CD4-positive, alpha-beta T cell (primary cell): ENCODE measurements at regions not wholly inside any gene's neighbourhood (a gene's known extent, or its start where the extent isn't known, plus 50 kb on each side); places are given as distances from the start of the nearest gene placed in this dataset.

Source experiments
- ATAC-seq: fragments of 200-7000 bp; cut with Tn5 transposase; one replicate; pipeline ENCODE4 v1.10.0; 2022; ENCODE audit warnings: mild to moderate bottlenecking; ENCODE audit not compliant: poor library complexity
- CTCF ChIA-PET: fragments of 350-600 bp; sonication (Branson Sonifier 250); formaldehyde crosslinking; loops from one replicate; lab custom pipeline; 2021; ENCODE audit warnings: antibody characterized with exemption, inconsistent platforms; lab: Charles Lee
- POLR2A ChIA-PET: fragments of 350-600 bp; sonication (Branson Sonifier 250); formaldehyde crosslinking; loops from one replicate; lab custom pipeline; 2021; ENCODE audit warnings: antibody characterized with exemption, inconsistent platforms; lab: Charles Lee
- DNase-seq, 14 experiments: peaks; one replicate each; pipeline ENCODE4 v3.0.0-alpha.2; 2013 to 2020; ENCODE audit warnings: mixed read lengths in 2 of 14
- H3K27ac ChIP-seq, 2 donors: one replicate each; pipeline versions ENCODE4 v1.5.1 to v1.7.0; 2013; ENCODE audit warnings: low read length in 2 of 2, low read depth in 1 of 2, mild to moderate bottlenecking in 1 of 2
- H3K27me3 ChIP-seq, 2 experiments: 1 replicate in 1 of 2; 2 replicates in 1 of 2; pipeline versions ENCODE4 v1.6.1 to v1.7.0; 2013; ENCODE audit warnings: low read length in 2 of 2, control low read depth in 1 of 2, mild to moderate bottlenecking in 1 of 2, moderate library complexity in 1 of 2; ENCODE audit not compliant: insufficient read depth in 2 of 2, control insufficient read depth in 1 of 2
- H3K36me3 ChIP-seq: one replicate; pipeline ENCODE4 v1.6.1; 2013; ENCODE audit warnings: low read length, control low read depth; ENCODE audit not compliant: insufficient read depth
- H3K4me1 ChIP-seq: one replicate; pipeline ENCODE4 v1.6.1; 2013; ENCODE audit warnings: low read length, control low read depth; ENCODE audit not compliant: insufficient read depth
- H3K4me3 ChIP-seq: one replicate; pipeline ENCODE4 v1.5.1; 2013; ENCODE audit warnings: mild to moderate bottlenecking, low read length, moderate library complexity
- H3K9me3 ChIP-seq, 2 experiments: 1 replicate in 1 of 2; 2 replicates in 1 of 2; pipeline versions ENCODE4 v1.6.1 to v1.7.0; 2013; ENCODE audit warnings: low read length in 2 of 2, mild to moderate bottlenecking in 2 of 2, control low read depth in 1 of 2, moderate library complexity in 1 of 2; ENCODE audit not compliant: control insufficient read depth in 1 of 2, insufficient read depth in 1 of 2
- H3K27ac Mint-ChIP-seq: one replicate; pipeline ENCODE4 v1.8.0; 2020; ENCODE audit warnings: mixed read lengths
- H3K27me3 Mint-ChIP-seq: one replicate; pipeline ENCODE4 v1.8.0; 2021; ENCODE audit warnings: mixed read lengths
- H3K36me3 Mint-ChIP-seq: one replicate; pipeline ENCODE4 v1.8.0; 2021; ENCODE audit warnings: low read depth, mixed read lengths
- H3K4me1 Mint-ChIP-seq: one replicate; pipeline ENCODE4 v1.8.0; 2021; ENCODE audit warnings: low read depth, mixed read lengths
- H3K4me3 Mint-ChIP-seq: one replicate; pipeline ENCODE4 v1.8.0; 2020; ENCODE audit warnings: mild to moderate bottlenecking, mixed read lengths
- H3K9me3 Mint-ChIP-seq: one replicate; pipeline ENCODE4 v1.8.0; 2020; ENCODE audit warnings: mixed read lengths
- intact Hi-C, 2 experiments: fragments of 100-400 bp; cut with DNase I in 1 of 2; cut with micrococcal nuclease in 1 of 2; formaldehyde crosslinking; loops; one replicate each; pipeline versions ENCODE4 v1.15.1 to v1.9.0; 2023 to 2025; cut with DNase I, micrococcal nuclease
- TF ChIP-seq, protein P1 (sequence below): fragments of 200-600 bp; IDR thresholded peaks from one replicate; pipeline ENCODE4 v1.8.0; 2022; ENCODE audit warnings: antibody characterized with exemption, mild to moderate bottlenecking

DNA sequence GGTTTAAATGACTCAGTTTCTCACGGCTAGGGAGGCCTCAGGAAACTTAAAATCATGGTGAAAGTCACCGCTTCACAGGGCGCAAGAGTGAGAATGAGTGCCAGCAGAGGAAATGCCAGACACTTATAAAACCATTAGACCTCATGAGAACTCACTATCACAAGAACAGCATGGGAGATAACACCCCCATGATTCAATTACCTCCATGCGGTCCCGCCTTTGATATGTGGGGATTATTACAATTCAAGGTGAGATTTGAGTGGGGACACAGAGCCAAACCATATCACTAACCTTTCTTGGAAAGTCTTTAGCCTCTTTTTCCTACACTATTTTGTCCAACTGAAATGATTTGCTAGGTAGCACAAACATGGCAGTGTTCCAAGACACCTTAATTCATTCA lies 533.9 kb upstream of the NUDT12 start:
- H3K4me3 Mint-ChIP-seq = no peak overlapping the region
- Histone ChIP-seq H3K36me3 (no peaks in the 10 kb centered on the region), H3K4me1 (no peaks in the 10 kb centered on the region), H3K27ac (no peak overlapping the region), H3K4me3 (no peak overlapping the region), H3K9me3 (peaks cover 0 to 7% of the 10 kb centered on the region in 2 experiments), H3K27me3 (no peaks in the 10 kb centered on the region)
- ChIA-PET CTCF (no interaction called here), POLR2A (no interaction called here)
- intact Hi-C loops = no loop called here
- no peaks in the 10 kb centered on the region for H3K4me1 Mint-ChIP-seq
- no peak for DNase-seq
- H3K27ac Mint-ChIP-seq = no peak overlapping the region
- TF ChIP-seq, protein P1, sequence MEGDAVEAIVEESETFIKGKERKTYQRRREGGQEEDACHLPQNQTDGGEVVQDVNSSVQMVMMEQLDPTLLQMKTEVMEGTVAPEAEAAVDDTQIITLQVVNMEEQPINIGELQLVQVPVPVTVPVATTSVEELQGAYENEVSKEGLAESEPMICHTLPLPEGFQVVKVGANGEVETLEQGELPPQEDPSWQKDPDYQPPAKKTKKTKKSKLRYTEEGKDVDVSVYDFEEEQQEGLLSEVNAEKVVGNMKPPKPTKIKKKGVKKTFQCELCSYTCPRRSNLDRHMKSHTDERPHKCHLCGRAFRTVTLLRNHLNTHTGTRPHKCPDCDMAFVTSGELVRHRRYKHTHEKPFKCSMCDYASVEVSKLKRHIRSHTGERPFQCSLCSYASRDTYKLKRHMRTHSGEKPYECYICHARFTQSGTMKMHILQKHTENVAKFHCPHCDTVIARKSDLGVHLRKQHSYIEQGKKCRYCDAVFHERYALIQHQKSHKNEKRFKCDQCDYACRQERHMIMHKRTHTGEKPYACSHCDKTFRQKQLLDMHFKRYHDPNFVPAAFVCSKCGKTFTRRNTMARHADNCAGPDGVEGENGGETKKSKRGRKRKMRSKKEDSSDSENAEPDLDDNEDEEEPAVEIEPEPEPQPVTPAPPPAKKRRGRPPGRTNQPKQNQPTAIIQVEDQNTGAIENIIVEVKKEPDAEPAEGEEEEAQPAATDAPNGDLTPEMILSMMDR = no peak
- no peaks in the 10 kb centered on the region for H3K36me3 Mint-ChIP-seq
- no peak for ATAC-seq
- no peaks in the 10 kb centered on the region for H3K27me3 Mint-ChIP-seq
- H3K9me3 Mint-ChIP-seq = peaks cover 4% of the 10 kb centered on the region

DNA sequence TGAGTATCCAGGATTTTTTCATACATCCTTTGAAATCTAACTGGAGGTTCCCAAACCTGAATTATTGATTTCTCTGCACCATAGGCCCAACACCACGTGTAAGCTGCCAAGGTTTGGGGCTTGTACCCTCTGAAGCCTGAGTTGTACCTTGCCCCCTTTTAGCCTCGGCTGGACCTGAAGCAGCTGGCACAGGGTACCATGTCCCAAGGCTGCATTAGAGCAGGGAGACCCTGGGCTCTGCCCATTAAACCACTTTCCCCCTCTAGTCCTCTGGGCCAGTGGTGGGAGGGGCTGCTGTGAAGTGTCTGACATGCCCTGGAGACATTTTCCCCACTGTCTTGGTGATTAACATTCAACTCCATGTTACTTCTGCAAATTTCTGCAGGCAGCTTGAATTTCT lies 532.9 kb upstream of the NUDT12 start:
- ChIA-PET CTCF (no interaction called here), POLR2A (no interaction called here)
- peaks cover 0 to 7% of the 10 kb centered on the region in 2 experiments for H3K9me3 ChIP-seq
- H3K27ac ChIP-seq = no peak overlapping the region
- H3K4me1 ChIP-seq = no peaks in the 10 kb centered on the region
- no peaks in the 10 kb centered on the region for H3K4me1 Mint-ChIP-seq
- no peak overlapping the region for H3K27ac Mint-ChIP-seq
- ATAC-seq (no peak), DNase-seq (no peak)
- H3K4me3 Mint-ChIP-seq = no peak overlapping the region
- no peaks in the 10 kb centered on the region for H3K27me3 ChIP-seq
- TF ChIP-seq, protein P1 = no peak
- H3K9me3 Mint-ChIP-seq = peaks cover 4% of the 10 kb centered on the region
- H3K27me3 Mint-ChIP-seq = no peaks in the 10 kb centered on the region
- no peak overlapping the region for H3K4me3 ChIP-seq
- H3K36me3 Mint-ChIP-seq = no peaks in the 10 kb centered on the region
- no peaks in the 10 kb centered on the region for H3K36me3 ChIP-seq
- intact Hi-C loops = no loop called here

DNA sequence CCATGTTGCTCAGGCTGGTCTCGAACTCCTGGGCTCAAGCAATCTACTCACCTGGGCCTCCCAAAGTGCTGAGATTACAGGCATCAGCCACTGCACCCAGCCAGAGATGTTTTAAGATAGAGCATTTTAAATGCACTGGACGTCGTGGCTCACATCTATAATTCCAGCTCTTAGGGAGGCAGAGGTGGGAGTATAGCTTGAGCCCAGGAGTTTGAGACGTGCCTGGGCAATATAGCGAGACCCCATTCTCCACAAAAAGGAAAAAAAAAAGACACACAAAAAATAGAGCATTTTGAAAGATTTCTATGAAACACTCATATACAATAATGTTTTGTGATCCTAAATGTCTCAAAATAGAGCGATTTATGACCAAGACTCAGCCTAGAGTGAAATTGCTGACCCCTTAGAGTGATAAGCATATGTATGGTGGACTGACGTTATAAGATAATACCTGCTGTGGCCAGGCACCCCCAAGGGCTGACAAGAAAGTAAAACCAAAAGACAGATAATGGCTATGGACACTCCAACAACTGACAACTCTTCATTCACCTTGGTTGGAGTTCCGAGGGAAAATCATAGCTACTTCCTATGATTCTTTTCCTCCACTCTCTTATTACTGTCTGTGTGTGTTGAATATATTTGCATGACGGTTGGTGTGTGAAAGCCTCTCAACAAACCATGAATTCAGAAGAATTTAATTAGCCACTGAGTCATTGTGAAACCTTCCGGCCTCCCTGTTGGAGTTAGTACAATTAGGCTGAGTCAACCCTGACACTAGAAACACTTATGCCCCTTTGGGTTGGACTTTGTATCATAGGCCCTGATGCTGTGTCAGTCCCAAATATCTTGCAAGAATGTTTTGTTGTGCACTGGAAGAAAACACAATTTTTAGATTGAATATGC lies 526.5 kb upstream of the NUDT12 start:
- POLR2A ChIA-PET = no interaction called here
- Mint-ChIP-seq H3K4me1 (no peaks in the 10 kb centered on the region), H3K36me3 (no peaks in the 10 kb centered on the region), H3K27me3 (no peaks in the 10 kb centered on the region), H3K4me3 (no peak overlapping the region), H3K27ac (no peak overlapping the region), H3K9me3 (peaks cover 3% of the 10 kb centered on the region)
- ATAC-seq = no peak
- DNase-seq = no peak
- no peaks in the 10 kb centered on the region for H3K27me3 ChIP-seq
- TF ChIP-seq, protein P1 = no peak
- peaks cover 0 to 6% of the 10 kb centered on the region in 2 experiments for H3K9me3 ChIP-seq
- H3K36me3 ChIP-seq = no peaks in the 10 kb centered on the region
- H3K27ac ChIP-seq = no peak overlapping the region
- no peak overlapping the region for H3K4me3 ChIP-seq
- intact Hi-C loops = no loop called here
- CTCF ChIA-PET = no interaction called here
- H3K4me1 ChIP-seq = no peaks in the 10 kb centered on the region
